Neuronal stem cell (in vitro differentiated cells): ENCODE measurements at regions not wholly inside any gene's neighbourhood (a gene's known extent, or its start where the extent isn't known, plus 50 kb on each side); places are given as distances from the start of the nearest gene placed in this dataset.

Source experiments
- DNase-seq: peaks from one replicate; pipeline ENCODE4 v3.0.0-alpha.2; 2013; ENCODE audit warnings: low spot score
- H2AFZ ChIP-seq: one replicate; pipeline ENCODE4 v1.6.1; 2013; ENCODE audit warnings: mild to moderate bottlenecking, low read length, inconsistent platforms
- H2AK5ac ChIP-seq: 2 replicates; pipeline ENCODE4 v1.6.1; 2013; ENCODE audit warnings: low read depth, mild to moderate bottlenecking, inconsistent platforms, low read length, moderate library complexity, mixed read lengths
- H2BK120ac ChIP-seq: 2 replicates; pipeline ENCODE4 v1.6.1; 2013; ENCODE audit warnings: low read depth, mild to moderate bottlenecking, inconsistent platforms, low read length, moderate library complexity, mixed read lengths
- H2BK12ac ChIP-seq: one replicate; pipeline ENCODE4 v1.6.1; 2013; ENCODE audit warnings: low read length, inconsistent platforms
- H2BK15ac ChIP-seq: 2 replicates; pipeline ENCODE4 v1.6.1; 2013; ENCODE audit warnings: mild to moderate bottlenecking, low read length, inconsistent platforms, mixed read lengths
- H2BK5ac ChIP-seq: one replicate; pipeline ENCODE4 v1.6.1; 2013; ENCODE audit warnings: inconsistent platforms, mild to moderate bottlenecking, low read length, moderate library complexity
- H3K14ac ChIP-seq: one replicate; pipeline ENCODE4 v1.6.1; 2013; ENCODE audit warnings: low read length, inconsistent platforms
- H3K18ac ChIP-seq: 2 replicates; pipeline ENCODE4 v1.6.1; 2013; ENCODE audit warnings: low read length, inconsistent platforms
- H3K23ac ChIP-seq: 2 replicates; pipeline ENCODE4 v1.6.1; 2013; ENCODE audit warnings: low read depth, mild to moderate bottlenecking, mixed read lengths, low read length, inconsistent platforms; ENCODE audit not compliant: poor library complexity
- H3K27ac ChIP-seq: replicated peaks from 3 replicates; pipeline ENCODE4 v1.5.1; 2013; ENCODE audit warnings: low read length, inconsistent platforms
- H3K27me3 ChIP-seq, 3 experiments: 2 replicates each; pipeline ENCODE4 v1.6.1; 2013; ENCODE audit warnings: low read length in 3 of 3, mild to moderate bottlenecking in 2 of 3, inconsistent platforms in 1 of 3, low read depth in 1 of 3, mixed read lengths in 1 of 3, moderate library complexity in 1 of 3; ENCODE audit not compliant: control insufficient read depth in 3 of 3, insufficient read depth in 3 of 3
- H3K36me3 ChIP-seq, 2 donors: replicated peaks in 1 of 2; 2 replicates each; pipeline ENCODE4 v1.6.1; 2013; ENCODE audit warnings: low read length in 2 of 2; ENCODE audit not compliant: control insufficient read depth in 2 of 2, insufficient read depth in 2 of 2
- H3K4ac ChIP-seq: 2 replicates; pipeline ENCODE4 v1.6.1; 2013; ENCODE audit warnings: inconsistent platforms, mild to moderate bottlenecking, low read length, moderate library complexity
- H3K4me1 ChIP-seq, 2 donors: 1 replicate in 1 of 2; 2 replicates in 1 of 2; pipeline ENCODE4 v1.6.1; 2013; ENCODE audit warnings: low read length in 2 of 2, low read depth in 1 of 2; ENCODE audit not compliant: control insufficient read depth in 2 of 2, insufficient read depth in 1 of 2
- H3K4me2 ChIP-seq: one replicate; pipeline ENCODE4 v1.6.1; 2013; ENCODE audit warnings: mild to moderate bottlenecking, low read length, inconsistent platforms; ENCODE audit not compliant: insufficient read depth, poor library complexity, severe bottlenecking
- H3K4me3 ChIP-seq, 2 donors: 2 replicates each; pipeline ENCODE4 v1.5.1; 2013; ENCODE audit warnings: low read length in 2 of 2, mild to moderate bottlenecking in 2 of 2, inconsistent platforms in 1 of 2, moderate library complexity in 1 of 2
- H3K79me1 ChIP-seq: one replicate; pipeline ENCODE4 v1.6.1; 2013; ENCODE audit warnings: low read depth, mild to moderate bottlenecking, inconsistent platforms, low read length, moderate library complexity
- H3K9ac ChIP-seq: one replicate; pipeline ENCODE4 v1.6.1; 2013; ENCODE audit warnings: mild to moderate bottlenecking, low read depth, low read length, inconsistent platforms; ENCODE audit not compliant: poor library complexity
- H3K9me3 ChIP-seq, 2 donors: replicated peaks in 1 of 2; 2 replicates each; pipeline versions ENCODE3 to v1.6.1; 2013; ENCODE audit warnings: low read length in 2 of 2, mild to moderate bottlenecking in 2 of 2, inconsistent platforms in 1 of 2, low read depth in 1 of 2, mixed read lengths in 1 of 2, moderate library complexity in 1 of 2; ENCODE audit not compliant: control insufficient read depth in 2 of 2, insufficient read depth in 1 of 2
- H4K8ac ChIP-seq: one replicate; pipeline ENCODE4 v1.6.1; 2013; ENCODE audit warnings: low read depth, mild to moderate bottlenecking, inconsistent platforms, low read length, moderate library complexity
- H4K91ac ChIP-seq: one replicate; pipeline ENCODE4 v1.6.1; 2013; ENCODE audit warnings: low read length, low read depth, mild to moderate bottlenecking, inconsistent platforms; ENCODE audit not compliant: poor library complexity
- WGBS, 2 donors: extraction: QIAGEN DNeasy Blood & Tissue Kit; methylation state at CpG; one replicate each; pipeline ENCODE4 v1.1.7; 2013; ENCODE audit warnings: missing lambda C conversion rate in 2 of 2, mixed read lengths in 1 of 2; ENCODE audit not compliant: insufficient read length in 2 of 2, insufficient replicate concordance in 1 of 2; ENCODE audit errors: extremely low coverage in 2 of 2; 5-methylcytosine and 5-hydroxymethylcytosine counted together

GRCh38 chr18:71068338-71068737 is 779.5 kb downstream of the SOCS6 start:
- Histone ChIP-seq H2AK5ac (no peak overlapping the region), H2BK5ac (no peak overlapping the region), H3K14ac (no peak overlapping the region), H3K27me3 (no peaks in the 10 kb centered on the region), H3K4ac (no peak overlapping the region), H3K9me3 (no peaks in the 10 kb centered on the region), H3K4me3 (no peak overlapping the region), H4K91ac (no peak overlapping the region), H3K23ac (no peak overlapping the region), H3K4me2 (no peak overlapping the region), H2BK12ac (no peak overlapping the region), H3K27ac (no peak overlapping the region), H3K9ac (no peak overlapping the region), H3K18ac (no peak overlapping the region), H3K79me1 (no peaks in the 10 kb centered on the region), H3K4me1 (no peaks in the 10 kb centered on the region), H3K36me3 (no peaks in the 10 kb centered on the region), H4K8ac (no peak overlapping the region), H2BK120ac (no peak overlapping the region), H2BK15ac (no peak overlapping the region), H2AFZ (no peak overlapping the region)
- DNase-seq, result no peak
- no CpG with 5 or more reads among the region's 6 CpGs for WGBS, 2 donors

GRCh38 chr18:71049893-71050292 is 761.0 kb downstream of the SOCS6 start:
- no peak overlapping the region for H2AK5ac ChIP-seq
- H3K18ac ChIP-seq, result no peak overlapping the region
- H4K8ac ChIP-seq, result no peak overlapping the region
- H2BK15ac ChIP-seq, result no peak overlapping the region
- H3K9me3 ChIP-seq, result no peaks in the 10 kb centered on the region
- no peak overlapping the region for H2BK120ac ChIP-seq
- no peak overlapping the region for H4K91ac ChIP-seq
- no CpG with 5 or more reads among the region's 1 CpG for WGBS, 2 donors
- no peaks in the 10 kb centered on the region for H3K79me1 ChIP-seq
- H3K36me3 ChIP-seq, result no peaks in the 10 kb centered on the region
- H3K4me3 ChIP-seq, result no peak overlapping the region
- DNase-seq, result no peak
- no peaks in the 10 kb centered on the region for H3K27me3 ChIP-seq
- H3K9ac ChIP-seq, result no peak overlapping the region
- H2AFZ ChIP-seq, result no peak overlapping the region
- no peak overlapping the region for H3K23ac ChIP-seq
- H3K27ac ChIP-seq, result no peak overlapping the region
- no peak overlapping the region for H2BK12ac ChIP-seq
- H3K4ac ChIP-seq, result no peak overlapping the region
- H3K14ac ChIP-seq, result no peak overlapping the region
- no peaks in the 10 kb centered on the region for H3K4me1 ChIP-seq
- H2BK5ac ChIP-seq, result no peak overlapping the region
- no peak overlapping the region for H3K4me2 ChIP-seq

GRCh38 chr18:71047882-71048281 is 759.0 kb downstream of the SOCS6 start:
- H3K27ac ChIP-seq, result no peak overlapping the region
- no peak overlapping the region for H2AK5ac ChIP-seq
- WGBS, 2 donors, result no CpG with 5 or more reads among the region's 4 CpGs
- no peaks in the 10 kb centered on the region for H3K27me3 ChIP-seq
- H3K4me2 ChIP-seq, result no peak overlapping the region
- H2BK5ac ChIP-seq, result no peak overlapping the region
- H3K18ac ChIP-seq, result no peak overlapping the region
- no peaks in the 10 kb centered on the region for H3K9me3 ChIP-seq
- H3K9ac ChIP-seq, result no peak overlapping the region
- no peaks in the 10 kb centered on the region for H3K4me1 ChIP-seq
- H3K23ac ChIP-seq, result no peak overlapping the region
- no peak overlapping the region for H4K8ac ChIP-seq
- no peaks in the 10 kb centered on the region for H3K79me1 ChIP-seq
- no peaks in the 10 kb centered on the region for H3K36me3 ChIP-seq
- H2AFZ ChIP-seq, result no peak overlapping the region
- no peak overlapping the region for H2BK120ac ChIP-seq
- no peak for DNase-seq
- no peak overlapping the region for H3K4ac ChIP-seq
- no peak overlapping the region for H4K91ac ChIP-seq
- no peak overlapping the region for H3K14ac ChIP-seq
- H2BK12ac ChIP-seq, result no peak overlapping the region
- H2BK15ac ChIP-seq, result no peak overlapping the region
- no peak overlapping the region for H3K4me3 ChIP-seq

GRCh38 chr18:71045331-71046065 is 756.7 kb downstream of the SOCS6 start:
- Histone ChIP-seq H3K4ac (no peak overlapping the region), H3K18ac (no peak overlapping the region), H3K27me3 (no peaks in the 10 kb centered on the region), H3K27ac (no peak overlapping the region), H2BK5ac (no peak overlapping the region), H4K8ac (no peak overlapping the region), H3K9ac (no peak overlapping the region), H3K4me2 (no peak overlapping the region), H3K36me3 (no peaks in the 10 kb centered on the region), H3K23ac (no peak overlapping the region), H2AK5ac (no peak overlapping the region), H3K14ac (no peak overlapping the region), H2BK15ac (no peak overlapping the region), H2BK120ac (no peak overlapping the region), H2AFZ (no peak overlapping the region), H4K91ac (no peak overlapping the region), H3K9me3 (no peaks in the 10 kb centered on the region), H2BK12ac (no peak overlapping the region), H3K4me1 (no peaks in the 10 kb centered on the region), H3K4me3 (no peak overlapping the region), H3K79me1 (no peaks in the 10 kb centered on the region)
- DNase-seq, result no peak
- no CpG with 5 or more reads among the region's 1 CpG for WGBS, 2 donors
